WTC11 (cell line): ENCODE measurements at regions not wholly inside any gene's neighbourhood (a gene's known extent, or its start where the extent isn't known, plus 50 kb on each side); places are given as distances from the start of the nearest gene placed in this dataset.
A peak's percentile ranks its signal among the peaks of the same experiment; 100 is the strongest.

Experiments
- ATAC-seq: fragments of 200-7000 bp; cut with Tn5 transposase; 2 replicates; pipeline ENCODE4 v1.10.0; 2021; ENCODE audit warnings: mild to moderate bottlenecking, moderate library complexity
- CTCF ChIA-PET: fragments of 300-600 bp; sonication (Branson Sonifier 250); formaldehyde crosslinking; loops from one replicate; lab custom pipeline; 2021; ENCODE audit warnings: antibody characterized with exemption; lab: Charles Lee
- POLR2A ChIA-PET: fragments of 350-600 bp; sonication (Branson Sonifier 250); formaldehyde crosslinking; loops from one replicate; lab custom pipeline; 2021; ENCODE audit warnings: antibody characterized with exemption; lab: Charles Lee
- DNase-seq: peaks from one replicate; pipeline ENCODE4 v3.0.0; 2021; ENCODE audit warnings: low spot score
- H3K27ac Mint-ChIP-seq: 2 replicates; pipeline ENCODE4 v1.8.0; 2021; ENCODE audit warnings: mixed read lengths
- H3K27me3 Mint-ChIP-seq: 2 replicates; pipeline ENCODE4 v1.8.0; 2021; ENCODE audit warnings: low read depth, mild to moderate bottlenecking, moderate library complexity, mixed read lengths
- H3K36me3 Mint-ChIP-seq: 2 replicates; pipeline ENCODE4 v1.8.0; 2021; ENCODE audit warnings: mixed read lengths
- H3K4me1 Mint-ChIP-seq: 2 replicates; pipeline ENCODE4 v1.8.0; 2022; ENCODE audit warnings: mixed read lengths
- H3K4me3 Mint-ChIP-seq: 2 replicates; pipeline ENCODE4 v1.8.0; 2021; ENCODE audit warnings: mild to moderate bottlenecking, moderate library complexity, mixed read lengths
- H3K9me3 Mint-ChIP-seq: 2 replicates; pipeline ENCODE4 v1.8.0; 2021; ENCODE audit warnings: mixed read lengths
- CREB1 ChIP-seq: sonication (generic); formaldehyde crosslinking; IDR thresholded peaks from 2 replicates; pipeline ENCODE4 v1.8.0; 2023; ENCODE audit warnings: mild to moderate bottlenecking, missing genetic modification reagents
- CREM ChIP-seq: sonication (generic); formaldehyde crosslinking; IDR thresholded peaks from 2 replicates; pipeline ENCODE4 v1.8.1; 2022; ENCODE audit warnings: mild to moderate bottlenecking, missing genetic modification reagents, moderate library complexity
- GRHL2 ChIP-seq: fragments of 250-450 bp; sonication (Bioruptor Pico); IDR thresholded peaks from 2 replicates; pipeline ENCODE4 v1.8.0; 2022; ENCODE audit warnings: mild to moderate bottlenecking, moderate library complexity; ENCODE audit not compliant: insufficient replicate concordance, severe bottlenecking
- JUN ChIP-seq: sonication (generic); formaldehyde crosslinking; IDR thresholded peaks from 2 replicates; pipeline ENCODE4 v1.8.0; 2023; ENCODE audit warnings: mild to moderate bottlenecking, missing genetic modification reagents
- NFYB ChIP-seq: sonication (generic); formaldehyde crosslinking; conservative IDR thresholded peaks from 2 replicates; pipeline ENCODE4 v1.8.0; 2022; ENCODE audit warnings: low read depth, missing genetic modification reagents
- NR2C2 ChIP-seq: sonication (generic); formaldehyde crosslinking; IDR thresholded peaks from 2 replicates; pipeline ENCODE4 v1.8.0; 2022; ENCODE audit warnings: mild to moderate bottlenecking, missing genetic modification reagents
- OVOL2 ChIP-seq: fragments of 250-450 bp; sonication (Bioruptor Pico); IDR thresholded peaks from 2 replicates; pipeline ENCODE4 v1.9.0; 2021; ENCODE audit warnings: mild to moderate bottlenecking, borderline replicate concordance
- RELA ChIP-seq: sonication (generic); formaldehyde crosslinking; IDR thresholded peaks from 2 replicates; pipeline ENCODE4 v1.8.1; 2022; ENCODE audit warnings: missing genetic modification reagents, mild to moderate bottlenecking, borderline replicate concordance
- RORB ChIP-seq: fragments of 250-450 bp; sonication (Bioruptor Pico); IDR thresholded peaks from 2 replicates; pipeline ENCODE4 v1.9.0; 2021; ENCODE audit warnings: mild to moderate bottlenecking
- TEAD1 ChIP-seq: sonication (generic); formaldehyde crosslinking; IDR thresholded peaks from 2 replicates; pipeline ENCODE4 v1.8.0; 2022; ENCODE audit warnings: mild to moderate bottlenecking, missing genetic modification reagents
- TEAD4 ChIP-seq: sonication (generic); formaldehyde crosslinking; IDR thresholded peaks from 2 replicates; pipeline ENCODE4 v1.8.0; 2022; ENCODE audit warnings: mild to moderate bottlenecking, missing genetic modification reagents
- ZNF232 ChIP-seq: sonication (generic); formaldehyde crosslinking; IDR thresholded peaks from 2 replicates; pipeline ENCODE4 v1.8.0; 2022; ENCODE audit warnings: mild to moderate bottlenecking, missing genetic modification reagents
- ZNF263 ChIP-seq: sonication (generic); formaldehyde crosslinking; IDR thresholded peaks from 2 replicates; pipeline ENCODE4 v1.8.1; 2022; ENCODE audit warnings: low read depth, mild to moderate bottlenecking, moderate library complexity, missing genetic modification reagents
- ZNF396 ChIP-seq: fragments of 250-450 bp; sonication (Bioruptor Pico); IDR thresholded peaks from 2 replicates; pipeline ENCODE4 v1.8.0; 2021; ENCODE audit warnings: mild to moderate bottlenecking, moderate library complexity, borderline replicate concordance
- TF ChIP-seq, protein P1 (sequence below): sonication (generic); formaldehyde crosslinking; IDR thresholded peaks from 2 replicates; pipeline ENCODE4 v1.8.1; 2023; ENCODE audit warnings: mild to moderate bottlenecking, missing genetic modification reagents, moderate library complexity
- TF ChIP-seq, protein P2 (sequence below): sonication (generic); formaldehyde crosslinking; IDR thresholded peaks from 2 replicates; pipeline ENCODE4 v1.8.0; 2023; ENCODE audit warnings: mild to moderate bottlenecking, missing genetic modification reagents
- TF ChIP-seq, protein P3 (sequence below): fragments of 200-600 bp; IDR thresholded peaks from 2 replicates; pipeline ENCODE4 v1.8.0; 2022; ENCODE audit warnings: antibody characterized with exemption
- TF ChIP-seq, protein P4 (sequence below): fragments of 250-450 bp; sonication (Bioruptor Pico); IDR thresholded peaks from 2 replicates; pipeline ENCODE4 v1.9.0; 2021; ENCODE audit warnings: mild to moderate bottlenecking

DNA sequence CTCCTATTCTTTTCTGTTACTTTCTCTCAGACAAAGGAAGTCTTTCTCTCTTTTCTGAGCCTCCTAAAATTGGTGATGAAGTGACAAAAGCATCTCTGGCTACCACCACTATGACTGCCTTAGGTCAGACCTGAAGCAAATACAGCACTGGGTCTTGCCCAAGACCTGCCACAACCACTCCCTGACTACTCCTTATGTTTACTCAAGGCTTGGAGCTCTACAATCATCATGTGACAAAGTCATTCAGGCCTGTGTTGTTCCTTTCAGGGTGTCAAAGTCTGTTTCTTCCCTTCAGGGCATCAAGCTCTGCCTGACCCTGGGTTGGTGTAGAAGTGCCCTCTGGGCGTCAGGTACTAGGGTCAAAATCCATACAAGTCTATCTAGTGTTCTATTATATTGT lies 419.2 kb upstream of the CT83 start:
- H3K27ac Mint-ChIP-seq, result no peak overlapping the region
- no peaks in the 10 kb centered on the region for H3K27me3 Mint-ChIP-seq
- H3K4me3 Mint-ChIP-seq, result no peak overlapping the region
- CTCF ChIA-PET, result no interaction called here
- POLR2A ChIA-PET, result no interaction called here
- no peak for ATAC-seq
- H3K9me3 Mint-ChIP-seq, result peaks cover 18% of the 10 kb centered on the region
- TF ChIP-seq NR2C2 (CRISPR knock-in tag) (no peak), CREM (CRISPR knock-in tag) (no peak)
- TF ChIP-seq, all 79 proteins: peak for 0
- H3K36me3 Mint-ChIP-seq, result peaks cover 2% of the 10 kb centered on the region; the same call in 1 of the 2 replicates
- no peaks in the 10 kb centered on the region; the same call in 1 of the 2 replicates for H3K4me1 Mint-ChIP-seq
- DNase-seq, result no peak

DNA sequence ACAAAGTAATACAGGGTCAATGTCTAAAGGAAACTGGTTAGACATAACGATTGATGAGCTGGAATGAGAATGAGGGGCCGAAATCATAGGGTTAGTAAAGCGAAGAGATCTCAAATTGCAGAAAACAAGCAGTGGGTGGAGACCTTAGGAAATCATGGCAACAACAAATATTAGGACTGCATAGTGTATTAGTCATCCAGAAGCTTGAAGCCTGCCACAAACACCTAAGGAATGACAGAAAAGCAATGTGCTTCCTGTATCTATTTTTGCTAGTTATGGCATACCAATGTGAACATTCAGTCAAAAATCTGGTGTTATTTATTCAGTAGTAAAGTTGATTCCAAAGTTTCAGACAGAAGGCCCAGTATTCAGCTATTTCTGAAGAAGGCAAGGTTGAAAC lies 410.9 kb upstream of the CT83 start:
- no peaks in the 10 kb centered on the region for H3K27me3 Mint-ChIP-seq
- no peaks in the 10 kb centered on the region for H3K36me3 Mint-ChIP-seq
- ChIA-PET POLR2A (no interaction called here), CTCF (no interaction called here)
- TF ChIP-seq TEAD4 (CRISPR knock-in tag) (no peak), RORB (CRISPR knock-in tag) (no peak), NFYB (no peak), JUN (CRISPR knock-in tag) (no peak), CREB1 (CRISPR knock-in tag) (no peak), ZNF232 (CRISPR knock-in tag) (no peak), RELA (no peak), OVOL2 (CRISPR knock-in tag) (no peak), GRHL2 (CRISPR knock-in tag) (no peak), TEAD1 (CRISPR knock-in tag) (no peak), ZNF396 (CRISPR knock-in tag) (no peak), ZNF263 (CRISPR knock-in tag) (no peak)
- TF ChIP-seq, protein P1, sequence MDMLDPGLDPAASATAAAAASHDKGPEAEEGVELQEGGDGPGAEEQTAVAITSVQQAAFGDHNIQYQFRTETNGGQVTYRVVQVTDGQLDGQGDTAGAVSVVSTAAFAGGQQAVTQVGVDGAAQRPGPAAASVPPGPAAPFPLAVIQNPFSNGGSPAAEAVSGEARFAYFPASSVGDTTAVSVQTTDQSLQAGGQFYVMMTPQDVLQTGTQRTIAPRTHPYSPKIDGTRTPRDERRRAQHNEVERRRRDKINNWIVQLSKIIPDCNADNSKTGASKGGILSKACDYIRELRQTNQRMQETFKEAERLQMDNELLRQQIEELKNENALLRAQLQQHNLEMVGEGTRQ, result no peak
- TF ChIP-seq, protein P2, sequence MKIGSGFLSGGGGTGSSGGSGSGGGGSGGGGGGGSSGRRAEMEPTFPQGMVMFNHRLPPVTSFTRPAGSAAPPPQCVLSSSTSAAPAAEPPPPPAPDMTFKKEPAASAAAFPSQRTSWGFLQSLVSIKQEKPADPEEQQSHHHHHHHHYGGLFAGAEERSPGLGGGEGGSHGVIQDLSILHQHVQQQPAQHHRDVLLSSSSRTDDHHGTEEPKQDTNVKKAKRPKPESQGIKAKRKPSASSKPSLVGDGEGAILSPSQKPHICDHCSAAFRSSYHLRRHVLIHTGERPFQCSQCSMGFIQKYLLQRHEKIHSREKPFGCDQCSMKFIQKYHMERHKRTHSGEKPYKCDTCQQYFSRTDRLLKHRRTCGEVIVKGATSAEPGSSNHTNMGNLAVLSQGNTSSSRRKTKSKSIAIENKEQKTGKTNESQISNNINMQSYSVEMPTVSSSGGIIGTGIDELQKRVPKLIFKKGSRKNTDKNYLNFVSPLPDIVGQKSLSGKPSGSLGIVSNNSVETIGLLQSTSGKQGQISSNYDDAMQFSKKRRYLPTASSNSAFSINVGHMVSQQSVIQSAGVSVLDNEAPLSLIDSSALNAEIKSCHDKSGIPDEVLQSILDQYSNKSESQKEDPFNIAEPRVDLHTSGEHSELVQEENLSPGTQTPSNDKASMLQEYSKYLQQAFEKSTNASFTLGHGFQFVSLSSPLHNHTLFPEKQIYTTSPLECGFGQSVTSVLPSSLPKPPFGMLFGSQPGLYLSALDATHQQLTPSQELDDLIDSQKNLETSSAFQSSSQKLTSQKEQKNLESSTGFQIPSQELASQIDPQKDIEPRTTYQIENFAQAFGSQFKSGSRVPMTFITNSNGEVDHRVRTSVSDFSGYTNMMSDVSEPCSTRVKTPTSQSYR (CRISPR knock-in tag), result no peak
- TF ChIP-seq, protein P3, sequence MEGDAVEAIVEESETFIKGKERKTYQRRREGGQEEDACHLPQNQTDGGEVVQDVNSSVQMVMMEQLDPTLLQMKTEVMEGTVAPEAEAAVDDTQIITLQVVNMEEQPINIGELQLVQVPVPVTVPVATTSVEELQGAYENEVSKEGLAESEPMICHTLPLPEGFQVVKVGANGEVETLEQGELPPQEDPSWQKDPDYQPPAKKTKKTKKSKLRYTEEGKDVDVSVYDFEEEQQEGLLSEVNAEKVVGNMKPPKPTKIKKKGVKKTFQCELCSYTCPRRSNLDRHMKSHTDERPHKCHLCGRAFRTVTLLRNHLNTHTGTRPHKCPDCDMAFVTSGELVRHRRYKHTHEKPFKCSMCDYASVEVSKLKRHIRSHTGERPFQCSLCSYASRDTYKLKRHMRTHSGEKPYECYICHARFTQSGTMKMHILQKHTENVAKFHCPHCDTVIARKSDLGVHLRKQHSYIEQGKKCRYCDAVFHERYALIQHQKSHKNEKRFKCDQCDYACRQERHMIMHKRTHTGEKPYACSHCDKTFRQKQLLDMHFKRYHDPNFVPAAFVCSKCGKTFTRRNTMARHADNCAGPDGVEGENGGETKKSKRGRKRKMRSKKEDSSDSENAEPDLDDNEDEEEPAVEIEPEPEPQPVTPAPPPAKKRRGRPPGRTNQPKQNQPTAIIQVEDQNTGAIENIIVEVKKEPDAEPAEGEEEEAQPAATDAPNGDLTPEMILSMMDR, result no peak
- TF ChIP-seq, protein P4, sequence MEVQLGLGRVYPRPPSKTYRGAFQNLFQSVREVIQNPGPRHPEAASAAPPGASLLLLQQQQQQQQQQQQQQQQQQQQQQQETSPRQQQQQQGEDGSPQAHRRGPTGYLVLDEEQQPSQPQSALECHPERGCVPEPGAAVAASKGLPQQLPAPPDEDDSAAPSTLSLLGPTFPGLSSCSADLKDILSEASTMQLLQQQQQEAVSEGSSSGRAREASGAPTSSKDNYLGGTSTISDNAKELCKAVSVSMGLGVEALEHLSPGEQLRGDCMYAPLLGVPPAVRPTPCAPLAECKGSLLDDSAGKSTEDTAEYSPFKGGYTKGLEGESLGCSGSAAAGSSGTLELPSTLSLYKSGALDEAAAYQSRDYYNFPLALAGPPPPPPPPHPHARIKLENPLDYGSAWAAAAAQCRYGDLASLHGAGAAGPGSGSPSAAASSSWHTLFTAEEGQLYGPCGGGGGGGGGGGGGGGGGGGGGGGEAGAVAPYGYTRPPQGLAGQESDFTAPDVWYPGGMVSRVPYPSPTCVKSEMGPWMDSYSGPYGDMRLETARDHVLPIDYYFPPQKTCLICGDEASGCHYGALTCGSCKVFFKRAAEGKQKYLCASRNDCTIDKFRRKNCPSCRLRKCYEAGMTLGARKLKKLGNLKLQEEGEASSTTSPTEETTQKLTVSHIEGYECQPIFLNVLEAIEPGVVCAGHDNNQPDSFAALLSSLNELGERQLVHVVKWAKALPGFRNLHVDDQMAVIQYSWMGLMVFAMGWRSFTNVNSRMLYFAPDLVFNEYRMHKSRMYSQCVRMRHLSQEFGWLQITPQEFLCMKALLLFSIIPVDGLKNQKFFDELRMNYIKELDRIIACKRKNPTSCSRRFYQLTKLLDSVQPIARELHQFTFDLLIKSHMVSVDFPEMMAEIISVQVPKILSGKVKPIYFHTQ (CRISPR knock-in tag), result no peak
- no peak for DNase-seq
- H3K9me3 Mint-ChIP-seq, result no peaks in the 10 kb centered on the region
- peak overlapping the region; percentile 41; the same call in 1 of the 2 replicates for H3K27ac Mint-ChIP-seq
- no peak overlapping the region for H3K4me3 Mint-ChIP-seq
- H3K4me1 Mint-ChIP-seq, result peaks cover 6% of the 10 kb centered on the region; the same call in 1 of the 2 replicates
- no peak for ATAC-seq
